ENCODE measurements at regions not wholly inside any gene's neighbourhood (a gene's known extent, or its start where the extent isn't known, plus 50 kb on each side); places are given as distances from the start of the nearest gene placed in this dataset.

DNA sequence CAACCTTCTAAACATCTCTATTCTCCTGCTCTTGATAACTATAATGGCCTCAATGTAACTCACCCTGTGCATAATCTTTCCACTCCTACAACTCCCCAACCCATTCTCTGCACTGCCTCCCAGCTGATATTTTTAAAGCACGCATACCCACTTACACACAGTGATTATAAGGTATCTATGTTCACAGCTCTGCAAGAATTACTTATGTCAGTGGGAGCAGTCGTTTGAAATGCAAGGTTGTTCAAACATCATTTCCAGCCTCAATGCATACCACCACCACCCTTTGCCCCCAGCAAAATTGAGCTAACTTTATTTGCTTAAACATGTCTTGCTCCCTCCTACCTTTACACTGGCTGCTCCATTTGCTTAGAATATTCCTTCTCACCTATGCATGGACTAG is 506.0 kb downstream of the RFPL4B start:
- TF ChIP-seq, protein P1, sequence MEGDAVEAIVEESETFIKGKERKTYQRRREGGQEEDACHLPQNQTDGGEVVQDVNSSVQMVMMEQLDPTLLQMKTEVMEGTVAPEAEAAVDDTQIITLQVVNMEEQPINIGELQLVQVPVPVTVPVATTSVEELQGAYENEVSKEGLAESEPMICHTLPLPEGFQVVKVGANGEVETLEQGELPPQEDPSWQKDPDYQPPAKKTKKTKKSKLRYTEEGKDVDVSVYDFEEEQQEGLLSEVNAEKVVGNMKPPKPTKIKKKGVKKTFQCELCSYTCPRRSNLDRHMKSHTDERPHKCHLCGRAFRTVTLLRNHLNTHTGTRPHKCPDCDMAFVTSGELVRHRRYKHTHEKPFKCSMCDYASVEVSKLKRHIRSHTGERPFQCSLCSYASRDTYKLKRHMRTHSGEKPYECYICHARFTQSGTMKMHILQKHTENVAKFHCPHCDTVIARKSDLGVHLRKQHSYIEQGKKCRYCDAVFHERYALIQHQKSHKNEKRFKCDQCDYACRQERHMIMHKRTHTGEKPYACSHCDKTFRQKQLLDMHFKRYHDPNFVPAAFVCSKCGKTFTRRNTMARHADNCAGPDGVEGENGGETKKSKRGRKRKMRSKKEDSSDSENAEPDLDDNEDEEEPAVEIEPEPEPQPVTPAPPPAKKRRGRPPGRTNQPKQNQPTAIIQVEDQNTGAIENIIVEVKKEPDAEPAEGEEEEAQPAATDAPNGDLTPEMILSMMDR (IDR thresholded peaks at IDR 0.05; ENCODE audit: low read depth, low read length), result no peak
- TF ChIP-seq POLR2A (IDR thresholded peaks at IDR 0.05; ENCODE audit: extremely low read depth, insufficient read length), result no peak

All from NB4 (cell line).